ENCODE measurements at regions not wholly inside any gene's neighbourhood (a gene's known extent, or its start where the extent isn't known, plus 50 kb on each side); places are given as distances from the start of the nearest gene placed in this dataset.
A peak's percentile ranks its signal among the peaks of the same experiment; 100 is the strongest.

GRCh38 chr3:72385167-72385566 lies 463.1 kb downstream of the SHQ1 start:
- no peak for DNase-seq

- no peak for DNase-seq
Observed at GRCh38 chr3:72384602-72385001, 463.6 kb downstream of the SHQ1 start.

GRCh38 chr3:72383883-72384282 lies 464.4 kb downstream of the SHQ1 start:
- DNase-seq = no peak

GRCh38 chr3:72383230-72383629 lies 465.0 kb downstream of the SHQ1 start:
- DNase-seq = no peak

GRCh38 chr3:72382460-72382859 lies 465.8 kb downstream of the SHQ1 start:
- DNase-seq = no peak

- no peak for DNase-seq
Observed at GRCh38 chr3:72381584-72381983, 466.7 kb downstream of the SHQ1 start.

DNA sequence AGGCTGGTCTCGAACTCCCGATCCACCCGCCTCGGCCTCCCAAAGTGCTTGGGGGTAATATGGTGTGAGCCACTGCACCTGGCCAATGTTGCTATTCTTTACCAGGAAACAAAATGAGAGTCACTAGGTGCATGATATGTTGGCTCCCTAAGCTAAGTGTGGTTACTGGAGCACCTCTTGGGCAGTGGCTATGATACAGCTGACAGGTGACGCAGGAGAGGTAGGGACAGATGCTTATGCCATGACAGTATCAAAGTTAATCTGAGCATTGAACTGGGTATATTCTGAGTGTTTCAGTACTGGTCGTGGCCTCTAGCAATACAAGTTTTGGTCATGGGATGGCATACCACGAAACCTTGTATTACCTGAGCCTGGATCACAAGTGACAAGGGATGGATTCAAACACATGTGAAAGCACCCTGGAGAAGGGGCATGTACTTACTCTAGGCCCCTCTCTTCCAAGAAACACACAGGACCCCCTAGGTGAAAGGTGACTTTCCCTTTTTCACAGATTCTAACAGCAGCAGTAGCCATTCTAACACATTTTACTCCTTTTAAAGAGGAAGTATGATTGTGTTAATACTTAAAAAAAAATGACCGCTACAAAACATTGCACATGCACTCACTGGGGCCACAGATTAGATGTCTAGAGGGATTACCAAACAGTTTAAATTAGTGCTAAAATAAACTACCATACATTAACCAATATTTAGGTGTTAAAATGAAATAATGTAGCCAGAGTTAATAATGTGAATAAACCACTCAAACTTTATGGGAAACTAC lies 467.3 kb downstream of the SHQ1 start:
- no peak for DNase-seq

GRCh38 chr3:72380193-72380592 lies 468.1 kb downstream of the SHQ1 start:
- DNase-seq = no peak

- no peak for DNase-seq
Observed at GRCh38 chr3:72379500-72380187, 468.6 kb downstream of the SHQ1 start.

DNA sequence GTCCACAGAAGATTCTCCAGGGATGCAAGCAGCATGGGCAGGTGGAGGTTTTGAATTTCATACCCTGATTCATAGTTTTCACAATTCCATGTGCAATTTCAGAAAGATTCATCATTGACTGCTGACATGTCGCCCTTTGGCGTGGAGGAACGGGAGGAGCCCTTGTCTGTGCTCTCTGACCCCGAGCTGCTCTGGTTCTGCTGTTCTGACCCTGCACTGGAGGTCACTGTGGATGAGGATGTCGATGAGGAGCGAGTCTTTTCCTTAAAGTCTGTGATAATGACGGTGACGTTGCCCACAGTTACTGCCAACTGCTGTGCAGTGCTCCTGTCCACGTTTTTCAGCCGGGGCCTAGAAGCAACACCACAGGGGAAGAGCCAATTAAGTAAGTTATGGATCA lies 470.0 kb downstream of the SHQ1 start:
- no peak for DNase-seq

GRCh38 chr3:72376956-72377710 lies 471.1 kb downstream of the SHQ1 start:
- no peak for DNase-seq

GRCh38 chr3:72375237-72376076 lies 472.8 kb downstream of the SHQ1 start:
- DNase-seq = peak; percentile 61

DNA sequence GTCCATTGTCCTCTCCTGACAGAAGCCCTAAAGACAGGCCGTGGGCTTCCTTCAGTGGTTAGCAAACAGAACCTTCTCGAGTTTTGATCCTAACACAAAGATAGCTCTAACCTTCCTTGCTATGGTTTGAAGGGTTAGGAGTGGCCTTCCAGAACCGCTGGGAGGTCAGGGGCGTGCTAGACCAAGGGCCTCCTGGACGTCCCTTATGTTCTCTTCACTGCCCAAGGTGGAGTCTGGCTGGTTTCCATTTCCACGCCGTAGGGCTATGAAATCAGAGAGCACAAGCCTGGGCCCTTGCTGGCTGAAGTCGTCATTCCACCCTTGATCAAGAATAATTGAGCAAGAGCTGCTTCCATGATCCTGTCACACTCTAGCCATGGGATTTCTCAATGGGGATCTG lies 475.1 kb downstream of the SHQ1 start:
- DNase-seq = no peak

DNA sequence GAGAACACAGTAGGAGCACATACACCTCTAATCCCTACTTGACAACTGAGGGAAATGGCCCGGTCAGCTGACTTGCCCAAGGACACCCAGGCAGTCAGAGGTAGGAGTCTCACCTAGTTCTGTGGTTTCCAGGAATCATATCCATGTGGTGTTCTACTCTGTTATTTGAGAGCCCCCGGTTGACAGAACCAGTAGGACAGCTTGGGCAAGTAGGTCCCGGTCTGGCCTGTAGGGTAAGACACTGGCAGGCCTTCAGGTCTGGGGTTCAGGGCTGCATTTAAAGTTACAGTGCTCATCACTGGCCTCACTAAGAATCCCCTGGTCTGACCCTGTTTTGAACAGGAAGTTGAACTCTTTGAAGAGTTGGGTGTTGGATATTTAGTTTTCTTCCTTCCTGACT lies 476.1 kb downstream of the SHQ1 start:
- no peak for DNase-seq

GRCh38 chr3:72371431-72371830 lies 476.8 kb downstream of the SHQ1 start:
- no peak for DNase-seq

- no peak for DNase-seq
Observed at GRCh38 chr3:72370947-72371346, 477.3 kb downstream of the SHQ1 start.

DNA sequence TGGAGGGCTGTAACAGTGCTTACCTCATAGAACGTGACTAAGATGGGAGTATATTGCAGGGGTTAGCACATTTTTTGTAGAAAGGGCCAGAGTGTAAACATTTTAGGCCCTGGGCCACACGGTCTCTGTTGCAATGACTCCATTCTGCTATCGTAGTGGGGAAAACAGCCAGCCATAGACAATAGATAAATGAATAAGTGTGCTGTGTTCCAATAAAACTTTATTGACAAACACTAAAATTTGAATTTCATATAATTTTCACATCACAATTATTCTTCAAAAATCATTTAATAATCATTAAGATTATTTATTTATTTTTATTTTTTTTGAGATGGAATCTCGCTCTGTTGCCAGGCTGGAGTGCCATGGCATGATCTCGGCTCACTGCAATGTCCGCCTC lies 478.6 kb downstream of the SHQ1 start:
- no peak for DNase-seq

DNA sequence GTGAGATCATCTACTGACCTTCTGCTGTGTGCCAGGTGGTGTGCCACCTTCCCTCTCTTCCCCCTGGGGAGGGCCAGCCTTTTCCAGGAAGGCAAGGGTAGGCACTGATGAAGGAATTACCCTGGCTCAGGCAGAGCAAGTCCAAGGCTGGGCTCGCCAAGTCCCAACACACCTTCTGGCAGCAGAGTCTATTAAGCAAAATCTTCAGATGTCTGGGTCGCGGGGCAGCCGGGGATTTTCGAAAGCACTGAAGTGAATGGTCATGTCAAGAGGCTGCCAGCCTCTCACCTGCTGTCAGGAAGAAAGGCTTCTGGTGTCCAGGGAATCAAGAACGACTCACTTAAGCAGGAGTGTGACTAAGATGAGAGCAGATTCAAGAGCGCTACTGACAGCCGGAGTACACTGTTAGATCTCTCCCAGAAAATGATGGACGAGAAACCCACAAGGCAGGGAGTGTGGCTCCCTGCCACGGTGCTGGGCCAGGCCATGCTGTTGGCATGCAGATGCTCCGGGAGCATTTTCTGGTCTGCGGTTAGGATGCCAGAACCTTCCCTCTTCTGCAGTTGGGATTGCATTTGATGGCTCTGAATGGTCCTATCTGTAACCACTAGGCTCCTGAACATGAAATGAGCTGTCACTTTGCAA lies 479.8 kb downstream of the SHQ1 start:
- no peak for DNase-seq

DNA sequence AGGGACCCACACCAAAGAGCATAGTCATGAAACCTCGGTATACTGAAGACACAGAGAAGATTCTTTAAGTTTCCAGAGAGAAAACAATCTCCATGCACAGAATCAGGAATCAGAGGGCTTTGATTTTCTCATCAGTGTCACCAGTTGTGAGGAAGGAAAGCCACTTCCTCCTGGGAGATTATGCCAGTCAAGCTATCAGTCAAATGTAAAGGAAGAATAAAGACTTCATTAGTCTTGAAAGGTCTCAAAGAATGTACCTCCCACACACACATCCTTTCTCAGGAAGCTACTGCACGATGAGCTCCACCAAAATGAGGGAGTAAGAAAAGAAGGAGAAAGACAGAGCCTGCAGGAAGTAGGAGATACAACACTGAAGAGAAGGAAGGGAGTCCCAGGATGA lies 486.3 kb downstream of the SHQ1 start:
- DNase-seq = no peak

DNA sequence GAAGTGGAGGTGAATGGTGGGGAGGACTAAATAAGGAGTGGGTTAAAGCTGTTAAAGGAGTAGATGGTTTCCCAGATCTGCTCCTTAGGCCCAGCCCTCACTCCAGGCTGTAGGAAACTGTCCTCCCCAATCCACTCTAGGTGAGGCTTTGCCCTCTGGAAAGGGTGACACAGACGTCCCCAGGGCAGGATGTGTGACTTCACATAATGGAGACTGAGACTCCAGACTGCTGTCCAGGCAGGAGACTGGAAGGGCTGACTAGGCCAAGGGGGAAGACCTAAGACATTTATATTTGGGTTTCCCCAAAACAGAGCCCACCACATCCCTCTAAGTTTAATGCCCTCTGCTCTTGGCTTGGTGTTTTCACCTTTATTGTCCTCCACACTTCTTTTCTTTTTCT lies 488.5 kb downstream of the SHQ1 start:
- DNase-seq = no peak

DNA sequence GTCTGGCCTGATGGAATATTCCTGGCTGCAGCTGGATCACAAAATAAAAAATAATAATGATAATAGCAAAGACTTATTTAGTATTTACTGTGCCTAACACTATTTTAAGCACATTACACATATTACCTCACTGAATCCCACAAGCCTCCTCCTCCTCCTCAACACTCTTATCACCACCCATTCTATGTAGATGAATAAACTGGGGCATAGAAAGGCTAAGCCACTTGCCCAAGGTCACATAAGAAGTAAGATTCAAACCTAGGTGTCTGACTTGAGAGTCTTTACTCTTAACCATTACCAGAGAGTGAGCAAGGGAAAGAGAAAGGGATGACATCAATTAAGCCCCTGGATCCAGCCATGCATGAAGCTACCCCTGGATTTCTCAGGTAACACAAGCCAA lies 493.1 kb downstream of the SHQ1 start:
- DNase-seq = no peak

DNA sequence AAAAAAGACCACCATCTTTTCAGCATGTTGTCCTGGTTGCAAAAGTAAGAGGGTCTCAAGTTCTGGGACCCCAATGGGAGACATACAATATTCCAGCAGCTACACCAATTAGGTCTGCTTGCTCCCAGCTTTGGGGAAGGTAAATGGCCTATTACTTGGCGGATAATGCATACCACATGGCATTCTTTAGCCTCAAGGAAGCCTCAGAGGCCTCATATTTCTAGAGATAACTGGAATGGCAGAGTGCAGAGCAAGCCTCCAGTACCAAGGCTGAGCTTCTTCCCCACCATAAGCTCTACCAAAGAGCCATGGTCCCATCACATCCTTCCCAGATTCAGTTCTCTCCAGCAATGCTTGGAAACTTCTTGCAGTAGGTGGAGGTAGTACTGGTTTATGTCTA lies 493.8 kb downstream of the SHQ1 start:
- no peak for DNase-seq

Data from activated naive CD4-positive, alpha-beta T cell treated with Interleukin-2 at 50 U/mL for 16 hours (primary cell).